GM19025 (cell line): ENCODE measurements at regions not wholly inside any gene's neighbourhood (a gene's known extent, or its start where the extent isn't known, plus 50 kb on each side); places are given as distances from the start of the nearest gene placed in this dataset.

Experiments
- ATAC-seq: cut with Tn5 transposase; IDR thresholded peaks from one replicate; pipeline ENCODE4 v1.9.1; 2021; ENCODE audit warnings: mild to moderate bottlenecking, low read depth, moderate library complexity; ENCODE audit not compliant: unreplicated experiment

- ATAC-seq = no peak
These were observed 233.8 kb downstream of the GABRG2 start for GRCh38 chr5:162301356-162301755.

GRCh38 chr5:162323466-162323865, 255.9 kb downstream of the GABRG2 start:
- no peak for ATAC-seq

- ATAC-seq = no peak
These were observed 256.8 kb downstream of the GABRG2 start for GRCh38 chr5:162324328-162324727.

- ATAC-seq = no peak
These were observed 257.7 kb downstream of the GABRG2 start for GRCh38 chr5:162325143-162325727.

- no peak for ATAC-seq
These were observed 267.4 kb downstream of the GABRG2 start for GRCh38 chr5:162334944-162335343.

GRCh38 chr5:162360373-162360931, 292.9 kb downstream of the GABRG2 start:
- ATAC-seq = no peak

- ATAC-seq = no peak
These were observed 304.7 kb downstream of the GABRG2 start for GRCh38 chr5:162372256-162372655.

GRCh38 chr5:162377895-162378294, 310.3 kb downstream of the GABRG2 start:
- no peak for ATAC-seq

GRCh38 chr5:162382839-162383238, 315.3 kb downstream of the GABRG2 start:
- no peak for ATAC-seq

GRCh38 chr5:162384225-162384624, 316.7 kb downstream of the GABRG2 start:
- ATAC-seq = no peak

- no peak for ATAC-seq
These were observed 324.3 kb downstream of the GABRG2 start for GRCh38 chr5:162391833-162392232.

- no peak for ATAC-seq
These were observed 324.8 kb downstream of the GABRG2 start for GRCh38 chr5:162392336-162392735.

GRCh38 chr5:162393534-162393933, 326.0 kb downstream of the GABRG2 start:
- no peak for ATAC-seq

GRCh38 chr5:162407614-162408013, 340.0 kb downstream of the GABRG2 start:
- ATAC-seq = no peak

GRCh38 chr5:162410365-162410764, 342.8 kb downstream of the GABRG2 start:
- no peak for ATAC-seq

- ATAC-seq = no peak
These were observed 361.6 kb downstream of the GABRG2 start for GRCh38 chr5:162429142-162429541.

GRCh38 chr5:162434281-162434680, 366.7 kb downstream of the GABRG2 start:
- ATAC-seq = no peak

- ATAC-seq = no peak
These were observed 368.5 kb downstream of the GABRG2 start for GRCh38 chr5:162436055-162436454.

- ATAC-seq = no peak
These were observed 376.7 kb downstream of the GABRG2 start for GRCh38 chr5:162444129-162444762.

GRCh38 chr5:162456086-162456485, 388.5 kb downstream of the GABRG2 start:
- no peak for ATAC-seq

GRCh38 chr5:162466011-162466410, 398.4 kb downstream of the GABRG2 start:
- no peak for ATAC-seq

GRCh38 chr5:162473041-162473714, 405.6 kb downstream of the GABRG2 start:
- no peak for ATAC-seq
